ENCODE measurements at regions not wholly inside any gene's neighbourhood (a gene's known extent, or its start where the extent isn't known, plus 50 kb on each side); places are given as distances from the start of the nearest gene placed in this dataset.
"Not testable (repeated sequence)": the region's sequence is repeated elsewhere in the genome, so short reads cannot be mapped to it uniquely, and the experiment has no call there.

- DNase-seq, result no peak
Measured at GRCh38 chr13:103605546-103606326, 539.5 kb upstream of the SLC10A2 start.

GRCh38 chr13:103599870-103600269, 533.7 kb upstream of the SLC10A2 start:
- DNase-seq, result not testable (repeated sequence)

GRCh38 chr13:103598671-103599070, 532.5 kb upstream of the SLC10A2 start:
- no peak for DNase-seq

GRCh38 chr13:103573446-103573845, 507.2 kb upstream of the SLC10A2 start:
- no peak for DNase-seq

GRCh38 chr13:103568314-103568713, 502.1 kb upstream of the SLC10A2 start:
- no peak for DNase-seq

GRCh38 chr13:103557878-103558277, 491.7 kb upstream of the SLC10A2 start:
- no peak for DNase-seq

GRCh38 chr13:103556681-103557080, 490.5 kb upstream of the SLC10A2 start:
- DNase-seq, result no peak

GRCh38 chr13:103547914-103548313, 481.7 kb upstream of the SLC10A2 start:
- DNase-seq, result no peak

- no peak for DNase-seq
Measured at GRCh38 chr13:103546271-103546670, 480.1 kb upstream of the SLC10A2 start.

GRCh38 chr13:103542648-103543047, 476.4 kb upstream of the SLC10A2 start:
- no peak for DNase-seq

- no peak for DNase-seq
Measured at GRCh38 chr13:103540382-103540765, 474.2 kb upstream of the SLC10A2 start.

GRCh38 chr13:103539721-103540381, 473.6 kb upstream of the SLC10A2 start:
- DNase-seq, result no peak

GRCh38 chr13:103539265-103539664, 473.0 kb upstream of the SLC10A2 start:
- DNase-seq, result peak in 2 of 14 donors; percentile 0 to 63

GRCh38 chr13:103537616-103538015, 471.4 kb upstream of the SLC10A2 start:
- DNase-seq, result no peak

- no peak for DNase-seq
Measured at GRCh38 chr13:103531278-103531677, 465.1 kb upstream of the SLC10A2 start.

GRCh38 chr13:103528437-103528836, 462.2 kb upstream of the SLC10A2 start:
- DNase-seq, result no peak

GRCh38 chr13:103525530-103525929, 459.3 kb upstream of the SLC10A2 start:
- DNase-seq, result no peak

- DNase-seq, result no peak
Measured at GRCh38 chr13:103523858-103524257, 457.6 kb upstream of the SLC10A2 start.

- no peak for DNase-seq
Measured at GRCh38 chr13:103521532-103521931, 455.3 kb upstream of the SLC10A2 start.

GRCh38 chr13:103517768-103518102, 451.5 kb upstream of the SLC10A2 start:
- DNase-seq, result no peak

GRCh38 chr13:103517066-103517767, 451.0 kb upstream of the SLC10A2 start:
- DNase-seq, result no peak

GRCh38 chr13:103516015-103516795, 450.0 kb upstream of the SLC10A2 start:
- no peak for DNase-seq

- no peak for DNase-seq
Measured at GRCh38 chr13:103515410-103515809, 449.2 kb upstream of the SLC10A2 start.
